GM19043 (cell line): ENCODE measurements at regions not wholly inside any gene's neighbourhood (a gene's known extent, or its start where the extent isn't known, plus 50 kb on each side); places are given as distances from the start of the nearest gene placed in this dataset.
"Not testable (repeated sequence)": the region's sequence is repeated elsewhere in the genome, so short reads cannot be mapped to it uniquely, and the experiment has no call there.

ENCODE experiments used
- ATAC-seq: cut with Tn5 transposase; IDR thresholded peaks from one replicate; pipeline ENCODE4 v1.9.1; 2021; ENCODE audit warnings: low read depth; ENCODE audit not compliant: unreplicated experiment

GRCh38 chr1:68826836-68827235 lies 330.0 kb upstream of the DEPDC1 start:
- ATAC-seq = no peak

- no peak for ATAC-seq
Measured at GRCh38 chr1:68827261-68827660, 330.4 kb upstream of the DEPDC1 start.

GRCh38 chr1:68828013-68828412 lies 331.1 kb upstream of the DEPDC1 start:
- no peak for ATAC-seq

DNA sequence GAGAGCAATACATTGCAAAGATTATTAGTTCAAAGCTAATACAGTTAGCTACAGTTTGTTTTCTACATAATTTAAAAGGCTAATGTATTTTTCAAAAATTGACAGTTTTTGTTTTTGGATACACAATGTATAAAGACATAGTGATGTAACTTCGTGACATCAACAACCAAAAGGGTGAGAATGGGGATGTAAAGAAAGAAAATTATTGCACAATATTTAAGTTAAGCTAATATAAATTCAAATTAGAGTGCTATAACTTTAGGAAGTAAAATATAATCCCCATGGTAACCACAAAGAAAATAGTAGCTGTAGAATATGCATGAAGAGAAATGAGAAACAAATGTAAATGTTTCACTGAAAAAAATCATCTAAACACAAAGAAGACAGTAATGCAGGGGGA lies 334.4 kb upstream of the DEPDC1 start:
- no peak for ATAC-seq

GRCh38 chr1:68848017-68848416 lies 351.1 kb upstream of the DEPDC1 start:
- ATAC-seq = no peak

- ATAC-seq = no peak
Measured at GRCh38 chr1:68868606-68869005, 371.7 kb upstream of the DEPDC1 start.

GRCh38 chr1:68873144-68873543 lies 376.3 kb upstream of the DEPDC1 start:
- no peak for ATAC-seq

DNA sequence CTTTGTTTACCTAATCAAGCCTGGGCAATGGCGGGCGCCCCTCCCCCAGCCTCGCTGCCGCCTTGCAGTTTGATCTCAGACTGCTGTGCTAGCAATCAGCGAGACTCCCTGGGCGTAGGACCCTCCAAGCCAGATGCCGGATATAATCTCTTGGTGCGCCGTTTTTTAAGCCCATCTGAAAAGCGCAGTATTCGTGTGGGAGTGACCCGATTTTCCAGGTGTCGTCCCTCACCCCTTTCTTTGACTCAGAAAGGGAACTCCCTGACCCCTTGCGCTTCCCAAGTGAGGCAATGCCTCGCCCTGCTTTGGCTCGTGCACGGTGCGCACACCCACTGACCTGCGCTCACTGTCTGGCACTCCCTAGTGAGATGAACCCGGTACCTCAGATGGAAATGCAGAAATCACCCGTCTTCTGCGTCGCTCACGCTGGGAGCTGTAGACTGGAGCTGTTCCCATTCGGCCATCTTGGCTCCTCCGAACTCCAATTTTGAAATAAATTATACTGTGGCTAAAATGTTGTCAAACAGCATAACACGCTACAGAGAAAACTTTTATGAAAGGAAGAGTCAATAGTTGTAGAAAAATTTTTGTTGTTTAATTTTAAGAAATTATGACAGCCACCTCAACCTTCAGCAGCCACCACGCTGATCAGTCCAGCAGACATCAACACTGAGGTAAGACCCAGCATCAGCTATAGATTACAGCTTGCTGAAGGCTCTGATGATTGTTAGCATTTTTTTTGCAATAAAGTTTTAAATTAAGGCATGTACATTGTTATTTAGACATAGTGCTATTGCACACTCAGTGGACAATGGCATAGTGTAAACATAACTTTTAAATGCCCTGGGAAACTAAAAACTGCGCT lies 384.7 kb upstream of the DEPDC1 start:
- ATAC-seq = not testable (repeated sequence)

DNA sequence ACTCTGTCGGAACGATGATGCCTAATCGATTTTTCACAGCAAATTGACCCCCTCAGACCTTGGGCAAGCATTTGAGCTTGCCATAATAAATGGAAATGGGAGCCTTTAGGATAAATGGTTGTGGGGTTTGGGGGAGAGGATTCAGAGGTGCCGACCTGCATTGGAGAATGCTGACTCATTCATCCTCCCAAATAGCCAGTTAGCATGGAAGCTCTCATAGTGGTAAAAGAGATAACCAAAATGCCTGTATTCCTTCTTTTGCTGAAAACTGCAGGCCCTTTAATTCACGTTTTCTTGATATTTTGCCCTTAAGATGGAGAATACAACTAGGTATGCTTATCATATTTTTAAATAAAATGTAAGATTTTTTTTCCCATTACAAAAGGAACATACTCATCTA lies 392.6 kb upstream of the DEPDC1 start:
- ATAC-seq = no peak

DNA sequence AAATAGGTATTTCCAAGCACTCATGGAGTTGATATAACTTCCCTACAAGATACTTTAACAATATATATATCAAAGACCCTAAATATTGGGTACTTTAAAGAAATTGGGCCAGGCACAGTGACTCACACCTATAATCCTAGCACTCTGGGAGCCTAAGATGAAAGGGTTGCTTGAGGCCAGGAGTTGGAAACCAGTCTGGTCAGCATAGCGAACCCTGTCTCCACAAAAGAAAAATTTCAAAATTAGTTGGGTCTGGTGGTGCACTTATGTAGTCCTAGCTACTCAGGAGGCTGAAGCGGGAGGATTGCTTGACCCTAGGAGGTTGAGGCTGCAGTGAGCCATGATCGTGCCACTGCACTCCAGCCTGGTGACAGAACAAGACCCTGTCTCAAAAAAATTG lies 393.9 kb upstream of the DEPDC1 start:
- ATAC-seq = no peak

- ATAC-seq = no peak
Measured at GRCh38 chr1:68904477-68904876, 407.6 kb upstream of the DEPDC1 start.

DNA sequence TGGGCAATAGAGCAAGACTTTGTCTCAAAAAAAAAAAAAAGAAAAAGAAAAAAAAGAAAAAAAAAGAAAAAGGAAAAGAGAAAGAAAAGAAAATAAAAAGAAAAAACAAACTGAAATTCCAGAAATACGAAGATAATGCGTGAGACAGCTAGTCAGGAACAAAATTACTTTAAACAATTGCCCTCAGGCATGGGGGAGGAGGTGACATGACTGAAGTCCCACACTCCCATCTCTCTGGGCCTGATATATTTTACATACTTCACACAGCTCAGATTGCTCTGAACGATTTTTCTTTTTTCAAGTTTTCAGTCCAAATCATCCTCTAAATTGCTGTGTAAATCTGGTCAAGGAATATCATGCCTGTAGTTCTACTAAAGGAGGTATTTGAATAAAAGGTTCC lies 409.5 kb upstream of the DEPDC1 start:
- no peak for ATAC-seq

GRCh38 chr1:68907491-68907890 lies 410.6 kb upstream of the DEPDC1 start:
- ATAC-seq = no peak

- ATAC-seq = no peak
Measured at GRCh38 chr1:68908316-68908715, 411.4 kb upstream of the DEPDC1 start.

DNA sequence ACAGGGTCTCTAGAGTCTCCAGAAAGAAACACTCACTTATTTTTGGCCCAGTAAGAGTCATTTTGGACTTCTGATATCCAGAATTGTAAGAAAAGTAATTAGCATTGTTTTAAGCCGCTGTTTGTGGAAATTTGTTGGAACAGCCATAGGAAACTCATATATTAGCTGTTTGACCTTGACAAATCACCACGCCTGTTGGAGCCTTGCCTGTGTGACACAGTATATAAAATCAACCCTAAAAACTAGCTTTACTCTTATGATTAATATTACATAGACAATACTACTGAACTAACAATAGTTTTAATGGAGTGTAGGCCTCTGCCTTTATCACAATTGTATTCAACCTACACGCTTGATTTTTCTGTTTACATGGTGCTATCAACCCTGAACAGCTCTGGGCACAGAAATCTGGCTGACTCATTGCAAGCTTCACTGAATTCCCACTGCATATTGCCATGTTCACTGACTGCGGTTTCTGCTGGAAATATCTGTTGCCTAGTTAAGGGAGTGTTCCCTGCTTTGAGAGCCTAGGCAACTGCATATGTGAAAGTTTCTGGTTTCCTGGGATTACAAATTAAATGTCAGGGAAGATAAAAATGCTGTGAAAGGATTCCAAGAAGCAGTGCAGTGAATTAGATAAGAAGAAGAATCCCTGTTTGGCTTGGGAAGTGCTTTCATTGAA lies 419.5 kb upstream of the DEPDC1 start:
- no peak for ATAC-seq

DNA sequence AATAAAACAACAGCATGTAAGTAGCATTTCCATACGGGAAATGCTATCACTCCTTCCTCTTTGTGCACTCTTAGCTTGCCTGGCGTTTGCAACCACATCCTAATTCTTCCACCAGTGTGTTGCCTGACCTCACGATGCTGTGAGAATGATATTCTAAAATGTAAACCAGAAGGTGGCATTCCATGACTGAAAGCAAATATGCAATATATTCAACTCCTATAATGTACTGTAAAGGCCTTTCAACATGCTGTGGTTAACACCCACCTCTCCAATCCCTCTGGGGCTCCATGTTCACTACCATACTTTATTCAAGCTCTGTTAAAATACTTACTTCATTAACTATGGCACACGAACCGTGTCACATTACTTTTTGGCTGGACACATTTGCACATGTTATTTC lies 420.6 kb upstream of the DEPDC1 start:
- no peak for ATAC-seq

DNA sequence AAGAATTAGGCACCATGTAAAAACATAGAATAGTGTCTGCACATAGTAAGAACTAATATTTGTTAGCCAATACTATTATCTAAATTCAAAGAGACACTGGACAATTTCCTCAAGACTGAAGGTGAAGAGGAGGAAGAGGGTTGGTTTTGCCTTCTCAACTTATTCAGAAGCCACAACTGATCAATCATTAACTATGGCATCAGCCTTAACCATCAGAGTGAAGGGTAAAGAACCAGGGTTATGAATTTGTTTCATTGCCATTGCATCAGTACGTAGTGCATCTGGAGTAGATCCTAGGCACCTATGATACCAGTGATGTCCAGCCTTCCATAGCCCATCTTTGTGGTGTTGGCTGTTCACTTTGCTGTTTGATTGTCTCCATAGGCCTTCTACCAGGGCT lies 421.7 kb upstream of the DEPDC1 start:
- ATAC-seq = peak; percentile 62

GRCh38 chr1:68919075-68919474 lies 422.2 kb upstream of the DEPDC1 start:
- no peak for ATAC-seq

DNA sequence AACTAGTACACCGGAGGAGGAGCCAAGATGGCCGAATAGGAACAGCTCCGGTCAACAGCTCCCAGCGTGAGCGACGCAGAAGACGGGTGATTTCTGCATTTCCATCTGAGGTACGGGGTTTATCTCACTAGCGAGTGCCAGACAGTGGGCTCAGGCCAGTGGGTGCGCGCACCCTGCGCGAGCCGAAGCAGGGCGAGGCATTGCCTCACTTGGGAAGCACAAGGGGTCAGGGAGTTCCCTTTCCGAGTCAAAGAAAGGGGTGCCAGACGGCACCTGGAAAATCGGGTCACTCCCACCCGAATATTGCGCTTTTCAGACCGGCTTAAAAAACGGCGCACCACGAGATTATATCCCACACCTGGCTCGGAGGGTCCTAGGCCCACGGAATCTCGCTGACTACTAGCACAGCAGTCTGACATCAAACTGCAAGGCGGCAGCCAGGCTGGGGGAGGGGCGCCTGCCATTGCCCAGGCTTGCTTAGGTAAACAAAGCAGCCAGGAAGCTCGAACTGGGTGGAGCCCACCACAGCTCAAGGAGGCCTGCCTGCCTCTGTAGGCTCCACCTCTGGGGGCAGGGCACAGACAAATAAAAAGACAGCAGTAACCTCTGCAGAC lies 426.7 kb upstream of the DEPDC1 start:
- not testable (repeated sequence) for ATAC-seq

DNA sequence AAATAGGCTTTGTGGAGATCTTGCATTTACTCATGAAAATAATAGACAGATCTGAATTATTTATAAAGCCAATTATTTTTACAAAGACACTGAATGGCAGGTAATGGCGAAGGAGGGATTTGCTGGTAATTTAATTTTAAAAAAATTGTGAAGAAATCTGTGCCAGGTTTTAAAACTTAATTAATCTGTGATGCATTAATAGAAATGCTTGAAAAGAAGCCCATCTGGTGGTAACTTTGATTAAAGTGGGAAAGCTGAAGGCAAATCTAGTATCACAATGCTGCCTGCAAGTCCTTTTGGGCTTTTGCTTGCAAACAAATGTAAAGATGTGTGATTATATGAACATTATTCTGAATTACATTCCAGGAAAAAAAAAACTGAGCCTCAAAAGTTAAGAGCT lies 433.2 kb upstream of the DEPDC1 start:
- ATAC-seq = no peak

- ATAC-seq = no peak
Measured at GRCh38 chr1:68936530-68936929, 439.6 kb upstream of the DEPDC1 start.
